ENCODE measurements at regions not wholly inside any gene's neighbourhood (a gene's known extent, or its start where the extent isn't known, plus 50 kb on each side); places are given as distances from the start of the nearest gene placed in this dataset.
"Not testable (repeated sequence)": the region's sequence is repeated elsewhere in the genome, so short reads cannot be mapped to it uniquely, and the experiment has no call there.

DNA sequence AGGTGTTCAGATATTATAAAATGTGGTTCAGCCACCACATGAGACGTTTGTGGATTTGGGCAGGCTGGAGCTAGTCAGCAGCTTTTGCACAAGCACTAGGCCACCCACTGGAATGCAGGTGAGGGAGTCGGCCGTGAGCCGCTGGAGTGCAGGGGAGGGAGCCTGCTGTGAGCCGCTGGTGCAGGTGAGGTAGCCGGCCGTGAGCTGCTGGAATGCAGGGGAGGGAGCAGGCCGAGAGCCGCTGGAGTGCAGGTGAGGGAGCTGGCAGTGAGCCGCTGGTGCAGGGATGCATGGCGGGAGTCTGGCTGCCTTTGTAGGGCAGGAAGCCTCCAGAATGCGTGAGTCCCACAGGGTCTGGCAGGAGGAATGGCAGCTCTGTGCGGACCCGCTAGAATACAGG, 1907.6 kb upstream of the DEFB115 start:
- Histone ChIP-seq H4K20me1 (ENCODE audit: insufficient read depth, low read length) (no peaks in the 10 kb centered on the region), H3K36me3 (replicated peaks in 1 of 2; ENCODE audit: control insufficient read depth in 1 of 2, insufficient read depth in 2 of 2, low read length in 2 of 2) (no peaks in the 10 kb centered on the region), H3K4me3 (replicated peaks in 1 of 3; ENCODE audit: low read depth in 2 of 3, low read length in 3 of 3) (no peak overlapping the region), H3K9me3 (replicated peaks in 1 of 2; ENCODE audit: control insufficient read depth in 1 of 2, insufficient read depth in 1 of 2, low read length in 2 of 2) (peaks cover 39 to 46% of the 10 kb centered on the region in 2 donors), H3K79me2 (ENCODE audit: insufficient read depth, low read length) (no peaks in the 10 kb centered on the region), H2AFZ (ENCODE audit: insufficient read depth, low read depth, low read length, poor library complexity, severe bottlenecking) (no peak overlapping the region), H3K27ac (ENCODE audit: low read depth in 1 of 2, low read length in 2 of 2) (no peak overlapping the region), H3K4me1 (ENCODE audit: control insufficient read depth in 1 of 2, insufficient read depth in 2 of 2, low read length in 2 of 2) (no peaks in the 10 kb centered on the region), H3K4me2 (replicated peaks; ENCODE audit: extremely low read depth, low read length, poor library complexity, severe bottlenecking) (no peak overlapping the region), H3K9ac (ENCODE audit: insufficient read depth, low read length, poor library complexity, severe bottlenecking) (no peak overlapping the region), H3K27me3 (ENCODE audit: control insufficient read depth in 2 of 2, insufficient read depth in 2 of 2, low read length in 2 of 2) (no peaks in the 10 kb centered on the region)
- Mint-ChIP-seq H3K27me3 (ENCODE audit: low read depth in 3 of 3) (peaks cover 0 to 1% (median 0%) of the 10 kb centered on the region in 3 donors), H3K36me3 (no peaks in the 10 kb centered on the region), H3K4me1 (no peaks in the 10 kb centered on the region), H3K4me3 (no peak overlapping the region), H3K27ac (no peak overlapping the region), H3K9me3 (peaks cover 6 to 68% (median 39%) of the 10 kb centered on the region in 7 donors)
- TF ChIP-seq, protein P1, sequence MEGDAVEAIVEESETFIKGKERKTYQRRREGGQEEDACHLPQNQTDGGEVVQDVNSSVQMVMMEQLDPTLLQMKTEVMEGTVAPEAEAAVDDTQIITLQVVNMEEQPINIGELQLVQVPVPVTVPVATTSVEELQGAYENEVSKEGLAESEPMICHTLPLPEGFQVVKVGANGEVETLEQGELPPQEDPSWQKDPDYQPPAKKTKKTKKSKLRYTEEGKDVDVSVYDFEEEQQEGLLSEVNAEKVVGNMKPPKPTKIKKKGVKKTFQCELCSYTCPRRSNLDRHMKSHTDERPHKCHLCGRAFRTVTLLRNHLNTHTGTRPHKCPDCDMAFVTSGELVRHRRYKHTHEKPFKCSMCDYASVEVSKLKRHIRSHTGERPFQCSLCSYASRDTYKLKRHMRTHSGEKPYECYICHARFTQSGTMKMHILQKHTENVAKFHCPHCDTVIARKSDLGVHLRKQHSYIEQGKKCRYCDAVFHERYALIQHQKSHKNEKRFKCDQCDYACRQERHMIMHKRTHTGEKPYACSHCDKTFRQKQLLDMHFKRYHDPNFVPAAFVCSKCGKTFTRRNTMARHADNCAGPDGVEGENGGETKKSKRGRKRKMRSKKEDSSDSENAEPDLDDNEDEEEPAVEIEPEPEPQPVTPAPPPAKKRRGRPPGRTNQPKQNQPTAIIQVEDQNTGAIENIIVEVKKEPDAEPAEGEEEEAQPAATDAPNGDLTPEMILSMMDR (IDR thresholded peaks at IDR 0.05): no peak
- intact Hi-C loops (cut with micrococcal nuclease): loop anchor here (10.0 kb wide), 2 partner anchors 65 to 1525 kb away; no protein-coding TSS in a partner anchor
- WGBS (ENCODE audit: insufficient coverage): 77% methylated on average over 12 of the region's 14 CpGs
- no peak for DNase-seq

DNA sequence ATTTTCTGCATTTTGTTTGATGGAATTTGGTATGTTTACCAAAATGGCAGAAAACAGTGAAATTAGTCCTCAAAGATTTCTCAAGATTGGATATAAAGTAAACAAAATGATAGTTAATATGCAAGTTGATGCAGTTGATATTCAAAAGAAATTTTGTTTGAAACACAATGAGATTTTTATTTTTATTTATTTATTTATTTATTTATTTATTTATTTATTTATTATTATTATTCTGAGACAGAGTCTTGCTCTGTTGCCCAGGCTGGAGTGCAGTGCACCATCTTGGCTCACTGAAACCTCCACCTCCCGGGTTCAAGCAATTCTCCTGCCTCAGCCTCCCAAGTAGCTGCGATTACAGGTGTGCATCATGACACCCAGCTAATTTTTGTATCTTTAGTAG, 1881.5 kb upstream of the DEFB115 start:
- DNase-seq; H3K27ac Mint-ChIP-seq; H3K36me3 Mint-ChIP-seq; H3K79me2 ChIP-seq (ENCODE audit: insufficient read depth, low read length); H3K4me3 Mint-ChIP-seq; H3K9ac ChIP-seq (ENCODE audit: insufficient read depth, low read length, poor library complexity, severe bottlenecking); H3K27me3 Mint-ChIP-seq (ENCODE audit: low read depth in 3 of 3); H3K27me3 ChIP-seq (ENCODE audit: control insufficient read depth in 2 of 2, insufficient read depth in 2 of 2, low read length in 2 of 2); H3K27ac ChIP-seq (ENCODE audit: low read depth in 1 of 2, low read length in 2 of 2); intact Hi-C loops (cut with micrococcal nuclease); H3K4me3 ChIP-seq (replicated peaks in 1 of 3; ENCODE audit: low read depth in 2 of 3, low read length in 3 of 3); H3K36me3 ChIP-seq (replicated peaks in 1 of 2; ENCODE audit: control insufficient read depth in 1 of 2, insufficient read depth in 2 of 2, low read length in 2 of 2); H2AFZ ChIP-seq (ENCODE audit: insufficient read depth, low read depth, low read length, poor library complexity, severe bottlenecking); H3K4me1 Mint-ChIP-seq; H3K4me1 ChIP-seq (ENCODE audit: control insufficient read depth in 1 of 2, insufficient read depth in 2 of 2, low read length in 2 of 2); H3K4me2 ChIP-seq (replicated peaks; ENCODE audit: extremely low read depth, low read length, poor library complexity, severe bottlenecking); H4K20me1 ChIP-seq (ENCODE audit: insufficient read depth, low read length): not testable (repeated sequence)
- peaks cover 13 to 21% of the 10 kb centered on the region in 2 donors for H3K9me3 ChIP-seq (replicated peaks in 1 of 2; ENCODE audit: control insufficient read depth in 1 of 2, insufficient read depth in 1 of 2, low read length in 2 of 2)
- H3K9me3 Mint-ChIP-seq: peaks cover 0 to 38% (median 25%) of the 10 kb centered on the region in 7 donors
- WGBS (ENCODE audit: insufficient coverage): no CpG with 5 or more reads among the region's 2 CpGs

GRCh38 chr20:29392853-29393252, 1864.6 kb upstream of the DEFB115 start:
- H3K36me3 ChIP-seq (replicated peaks in 1 of 2; ENCODE audit: control insufficient read depth in 1 of 2, insufficient read depth in 2 of 2, low read length in 2 of 2); H3K4me1 ChIP-seq (ENCODE audit: control insufficient read depth in 1 of 2, insufficient read depth in 2 of 2, low read length in 2 of 2); intact Hi-C loops (cut with micrococcal nuclease); H3K4me1 Mint-ChIP-seq; H3K36me3 Mint-ChIP-seq; H2AFZ ChIP-seq (ENCODE audit: insufficient read depth, low read depth, low read length, poor library complexity, severe bottlenecking); H3K9ac ChIP-seq (ENCODE audit: insufficient read depth, low read length, poor library complexity, severe bottlenecking); H3K79me2 ChIP-seq (ENCODE audit: insufficient read depth, low read length); H3K27ac Mint-ChIP-seq; H3K4me3 Mint-ChIP-seq; H3K4me2 ChIP-seq (replicated peaks; ENCODE audit: extremely low read depth, low read length, poor library complexity, severe bottlenecking); DNase-seq; H3K27me3 Mint-ChIP-seq (ENCODE audit: low read depth in 3 of 3); H3K27ac ChIP-seq (ENCODE audit: low read depth in 1 of 2, low read length in 2 of 2); H4K20me1 ChIP-seq (ENCODE audit: insufficient read depth, low read length); H3K27me3 ChIP-seq (ENCODE audit: control insufficient read depth in 2 of 2, insufficient read depth in 2 of 2, low read length in 2 of 2); H3K4me3 ChIP-seq (replicated peaks in 1 of 3; ENCODE audit: low read depth in 2 of 3, low read length in 3 of 3): not testable (repeated sequence)
- H3K9me3 Mint-ChIP-seq: peaks cover 2 to 26% (median 9%) of the 10 kb centered on the region in 7 donors
- H3K9me3 ChIP-seq (replicated peaks in 1 of 2; ENCODE audit: control insufficient read depth in 1 of 2, insufficient read depth in 1 of 2, low read length in 2 of 2): peaks cover 12 to 36% of the 10 kb centered on the region in 2 donors
- WGBS (ENCODE audit: insufficient coverage): 67% methylated on average over 7 of the region's 9 CpGs
